ENCODE measurements at regions not wholly inside any gene's neighbourhood (a gene's known extent, or its start where the extent isn't known, plus 50 kb on each side); places are given as distances from the start of the nearest gene placed in this dataset.
"Not testable (repeated sequence)": the region's sequence is repeated elsewhere in the genome, so short reads cannot be mapped to it uniquely, and the experiment has no call there.

GRCh38 chr16:52696126-52696525 lies 149.2 kb upstream of the TOX3 start:
- H3K4me3 ChIP-seq (ENCODE audit: low read depth, low read length), result no peak overlapping the region
- TF ChIP-seq CTCF (IDR thresholded peaks at IDR 0.05; ENCODE audit: insufficient read depth, low read length), result no peak

GRCh38 chr16:52690468-52690867 lies 143.5 kb upstream of the TOX3 start:
- no peak for TF ChIP-seq CTCF (IDR thresholded peaks at IDR 0.05; ENCODE audit: insufficient read depth, low read length)
- H3K4me3 ChIP-seq (ENCODE audit: low read depth, low read length), result no peak overlapping the region
- no peak for DNase-seq (ENCODE audit: low read depth)

More at GRCh38 chr16:52696126-52696525, 149.2 kb upstream of the TOX3 start:
- DNase-seq (ENCODE audit: low read depth), result no peak

- TF ChIP-seq CTCF (IDR thresholded peaks at IDR 0.05; ENCODE audit: insufficient read depth, low read length), result no peak
- no peak for DNase-seq (ENCODE audit: low read depth)
- no peak overlapping the region for H3K4me3 ChIP-seq (ENCODE audit: low read depth, low read length)
Observed at GRCh38 chr16:52680993-52681392, 134.1 kb upstream of the TOX3 start.

- H3K4me3 ChIP-seq (ENCODE audit: low read depth, low read length), result no peak overlapping the region
- DNase-seq (ENCODE audit: low read depth), result no peak
- no peak for TF ChIP-seq CTCF (IDR thresholded peaks at IDR 0.05; ENCODE audit: insufficient read depth, low read length)
Observed at GRCh38 chr16:52677501-52677900, 130.6 kb upstream of the TOX3 start.

- H3K4me3 ChIP-seq (ENCODE audit: low read depth, low read length), result no peak overlapping the region
- no peak for TF ChIP-seq CTCF (IDR thresholded peaks at IDR 0.05; ENCODE audit: insufficient read depth, low read length)
- DNase-seq (ENCODE audit: low read depth), result no peak
Observed at GRCh38 chr16:52676959-52677358, 130.0 kb upstream of the TOX3 start.

- H3K4me3 ChIP-seq (ENCODE audit: low read depth, low read length), result no peak overlapping the region
- TF ChIP-seq CTCF (IDR thresholded peaks at IDR 0.05; ENCODE audit: insufficient read depth, low read length), result no peak
- DNase-seq (ENCODE audit: low read depth), result no peak
Observed at GRCh38 chr16:52671590-52671989, 124.6 kb upstream of the TOX3 start.

GRCh38 chr16:52657924-52658323 lies 111.0 kb upstream of the TOX3 start:
- DNase-seq (ENCODE audit: low read depth), result no peak
- no peak overlapping the region for H3K4me3 ChIP-seq (ENCODE audit: low read depth, low read length)
- TF ChIP-seq CTCF (IDR thresholded peaks at IDR 0.05; ENCODE audit: insufficient read depth, low read length), result no peak

- H3K4me3 ChIP-seq (ENCODE audit: low read depth, low read length); DNase-seq (ENCODE audit: low read depth): not testable (repeated sequence)
Observed at GRCh38 chr16:52655916-52656315, 109.0 kb upstream of the TOX3 start.

GRCh38 chr16:52655156-52655555 lies 108.2 kb upstream of the TOX3 start:
- not testable (repeated sequence) for H3K4me3 ChIP-seq (ENCODE audit: low read depth, low read length); DNase-seq (ENCODE audit: low read depth)

Data from fibroblast of the aortic adventitia (primary cell).